ENCODE measurements at regions not wholly inside any gene's neighbourhood (a gene's known extent, or its start where the extent isn't known, plus 50 kb on each side); places are given as distances from the start of the nearest gene placed in this dataset.

DNA sequence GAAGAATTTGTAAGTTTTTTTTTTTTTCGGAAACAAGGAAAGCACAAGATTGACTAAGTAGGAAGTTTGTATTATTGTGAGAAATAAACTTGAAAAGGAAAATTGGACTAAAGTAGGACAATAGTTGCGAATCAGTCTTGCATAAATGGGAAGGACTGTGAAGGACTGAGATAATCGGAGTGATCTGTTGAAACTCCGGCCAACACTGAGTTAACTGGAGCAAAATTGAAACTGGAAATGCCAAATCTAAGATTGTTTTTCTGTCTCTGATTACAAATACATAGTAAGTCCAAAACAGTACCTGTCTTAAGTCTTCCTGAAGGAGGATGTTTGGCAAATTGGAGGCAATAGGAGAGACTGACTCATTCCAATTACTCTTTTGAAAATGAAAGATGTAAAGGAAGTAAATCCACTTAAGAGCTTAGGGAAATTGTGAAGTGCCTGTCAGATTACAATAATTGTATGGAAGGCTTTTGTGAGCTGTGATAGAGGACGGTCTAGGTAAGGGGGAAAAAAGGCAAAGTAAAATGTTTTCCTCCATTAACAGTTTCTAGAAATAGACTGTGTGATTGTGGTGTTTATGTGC is 204.9 kb upstream of the CYRIA start:
- DNase-seq, result no peak

DNA sequence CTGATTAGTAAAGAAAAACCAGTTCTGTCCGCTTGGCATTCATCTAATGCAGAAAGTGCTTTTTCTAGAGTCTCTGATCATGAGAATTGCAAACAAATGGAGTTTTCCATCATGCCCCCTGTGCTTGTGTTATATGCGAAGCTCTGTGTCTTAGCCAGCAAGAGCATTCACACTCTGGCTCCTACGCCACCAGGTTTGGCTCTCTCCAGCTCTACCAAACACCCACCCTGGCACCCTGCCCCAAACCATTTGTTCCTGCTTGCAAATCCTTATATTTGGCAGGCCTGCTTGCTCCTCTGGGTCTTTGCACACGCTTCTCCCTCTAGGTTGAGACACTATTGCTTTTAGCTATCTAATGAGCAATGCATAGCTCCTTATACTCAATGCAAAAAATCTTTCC is 204.1 kb upstream of the CYRIA start:
- DNase-seq, result no peak

DNA sequence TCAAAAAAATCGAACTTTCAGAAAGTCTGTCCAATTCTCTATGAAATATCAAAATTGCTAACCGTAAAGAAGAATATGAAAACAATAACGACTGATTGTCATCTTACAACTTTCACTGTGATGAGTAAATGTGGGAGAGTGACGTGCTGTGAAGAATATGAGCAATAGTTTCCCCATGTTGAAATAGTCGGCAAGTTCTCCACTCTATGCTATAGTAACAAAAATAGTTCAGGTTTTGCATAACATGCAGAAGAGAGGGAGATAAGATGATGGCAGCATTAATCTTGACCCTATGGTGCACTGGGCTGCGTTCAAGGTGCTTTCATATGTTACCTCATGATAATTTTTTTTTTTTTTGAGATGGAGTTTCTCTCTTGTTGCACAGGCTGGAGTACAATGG is 196.8 kb upstream of the CYRIA start:
- DNase-seq, result no peak

DNA sequence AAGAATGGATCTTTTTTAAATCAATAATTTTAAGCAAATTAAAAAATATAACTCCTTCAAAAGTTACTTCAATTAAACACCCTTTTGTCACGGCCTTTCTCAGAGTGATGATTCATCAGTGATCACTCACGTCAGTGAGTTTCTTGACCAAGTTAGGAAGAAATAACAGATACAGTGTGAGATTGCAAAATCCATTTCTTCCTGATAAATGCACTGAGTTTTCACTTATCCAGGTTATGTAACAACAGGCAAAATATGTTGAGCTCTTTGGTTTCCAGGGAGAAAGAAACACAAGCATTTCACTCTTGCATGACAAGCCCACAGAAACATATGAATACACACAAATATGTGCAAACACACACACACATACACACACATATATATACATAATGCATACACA is 195.9 kb upstream of the CYRIA start:
- DNase-seq, result no peak

DNA sequence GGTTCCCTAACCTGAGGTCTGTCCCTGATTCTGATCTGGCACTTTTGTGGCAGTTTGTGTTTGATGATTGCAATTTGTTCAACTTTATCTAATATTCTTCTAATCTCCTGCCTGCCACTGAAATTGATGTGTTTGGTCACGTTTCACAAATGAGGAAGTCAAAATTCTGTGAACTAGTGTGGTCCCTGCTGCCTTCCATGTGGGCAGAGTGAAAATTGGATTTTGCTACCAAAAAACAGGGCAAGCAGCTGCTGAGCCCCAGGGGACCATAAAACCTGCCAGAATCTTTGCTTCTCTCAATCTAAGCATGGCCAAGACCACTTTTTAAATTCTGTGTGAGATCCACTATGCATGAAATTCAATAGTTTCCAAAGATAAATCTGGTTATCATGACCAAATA is 195.5 kb upstream of the CYRIA start:
- DNase-seq, result no peak

DNA sequence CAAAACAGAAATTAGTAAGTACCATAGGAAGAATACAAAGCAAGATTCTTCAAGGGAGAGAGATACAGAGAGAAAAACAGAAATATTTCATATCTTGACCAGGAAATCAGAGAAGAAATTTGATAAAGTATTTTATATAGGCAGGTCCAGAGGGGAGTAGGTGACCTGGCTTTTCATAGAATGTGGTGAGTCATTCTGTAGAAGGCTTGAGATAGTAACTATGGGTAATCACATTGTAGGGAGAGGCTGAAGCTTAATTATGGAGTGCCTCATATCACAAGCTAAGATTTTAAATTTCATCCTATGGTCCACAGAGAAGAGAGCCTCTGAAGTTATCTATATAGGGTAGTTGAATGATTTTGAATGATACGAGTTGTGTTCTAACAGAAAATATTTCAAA is 195.0 kb upstream of the CYRIA start:
- no peak for DNase-seq

DNA sequence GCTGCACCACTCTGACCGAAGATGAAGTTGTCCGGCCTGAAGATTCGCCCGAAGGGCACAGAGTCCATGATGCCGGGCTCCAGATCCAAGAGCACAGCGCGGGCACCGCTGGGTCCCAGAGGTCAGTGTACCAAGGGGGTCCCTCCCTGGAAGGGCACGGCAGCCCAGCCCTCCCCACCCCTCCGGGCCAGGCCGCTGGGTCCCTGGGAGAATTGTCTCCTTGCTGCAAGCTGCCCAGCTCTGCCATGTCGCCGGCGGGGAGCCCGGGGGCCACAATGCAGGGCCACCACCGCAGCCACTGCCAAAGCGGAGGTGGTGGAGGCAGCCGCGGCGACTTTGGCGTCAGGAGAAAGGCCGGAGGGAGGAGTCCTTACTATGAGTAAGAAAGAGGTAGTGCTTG is 189.5 kb upstream of the CYRIA start:
- DNase-seq, result no peak

DNA sequence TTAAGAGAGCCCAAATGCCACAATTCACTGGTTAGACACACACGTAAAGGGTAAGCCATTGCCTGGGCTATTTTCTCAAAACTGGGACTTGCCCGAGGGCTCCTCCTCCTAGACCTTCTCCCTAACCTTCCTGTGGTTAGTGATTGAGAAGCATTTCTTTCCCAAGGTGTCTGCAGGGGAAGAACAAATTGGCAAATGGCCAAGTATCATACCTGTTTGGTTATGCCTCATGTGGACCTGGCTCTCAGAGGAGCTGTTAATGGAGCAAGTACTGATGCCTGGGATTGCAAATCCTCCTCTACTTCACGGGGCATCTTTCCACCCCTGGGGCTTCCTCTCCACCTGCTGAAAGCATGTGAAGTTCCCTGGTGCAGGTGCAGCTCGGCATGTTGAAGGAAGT is 187.5 kb upstream of the CYRIA start:
- no peak for DNase-seq

DNA sequence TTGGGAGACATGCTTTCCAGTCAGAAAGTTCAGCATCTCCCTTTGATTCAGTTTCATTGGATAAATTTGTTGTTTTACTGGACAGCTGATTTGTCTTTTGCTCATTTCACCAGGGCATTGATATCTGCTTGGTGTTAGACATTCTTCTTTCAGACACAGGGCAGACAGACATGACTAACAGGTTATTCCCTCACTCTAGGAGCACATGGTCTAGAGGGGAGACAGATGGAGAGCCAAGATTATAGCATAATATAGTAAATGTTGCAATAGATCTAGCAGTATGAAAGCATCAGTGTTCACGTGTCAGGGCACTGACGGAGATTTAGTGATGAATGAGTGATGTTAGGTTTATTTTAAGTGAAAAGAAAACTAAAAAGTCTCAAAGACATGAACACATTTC is 187.0 kb upstream of the CYRIA start:
- DNase-seq, result no peak

DNA sequence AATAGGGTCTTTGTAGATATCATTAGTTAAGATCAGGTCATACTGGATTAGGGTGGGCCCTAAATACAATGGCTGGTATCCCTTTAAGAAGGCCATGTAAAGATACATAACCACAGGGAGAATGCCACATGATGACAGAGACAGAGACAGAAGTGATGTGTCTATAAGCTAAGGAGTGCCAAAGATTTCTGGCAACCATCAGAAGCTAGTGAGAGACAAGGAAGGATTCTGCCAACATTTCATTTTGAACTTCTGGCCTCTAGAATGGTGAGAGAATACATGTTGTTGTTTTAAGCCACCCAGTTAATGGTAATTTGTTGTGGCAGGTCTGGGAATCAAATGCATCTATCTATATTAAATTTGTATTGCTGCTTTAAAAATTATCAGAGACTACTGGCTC is 185.5 kb upstream of the CYRIA start:
- no peak for DNase-seq

DNA sequence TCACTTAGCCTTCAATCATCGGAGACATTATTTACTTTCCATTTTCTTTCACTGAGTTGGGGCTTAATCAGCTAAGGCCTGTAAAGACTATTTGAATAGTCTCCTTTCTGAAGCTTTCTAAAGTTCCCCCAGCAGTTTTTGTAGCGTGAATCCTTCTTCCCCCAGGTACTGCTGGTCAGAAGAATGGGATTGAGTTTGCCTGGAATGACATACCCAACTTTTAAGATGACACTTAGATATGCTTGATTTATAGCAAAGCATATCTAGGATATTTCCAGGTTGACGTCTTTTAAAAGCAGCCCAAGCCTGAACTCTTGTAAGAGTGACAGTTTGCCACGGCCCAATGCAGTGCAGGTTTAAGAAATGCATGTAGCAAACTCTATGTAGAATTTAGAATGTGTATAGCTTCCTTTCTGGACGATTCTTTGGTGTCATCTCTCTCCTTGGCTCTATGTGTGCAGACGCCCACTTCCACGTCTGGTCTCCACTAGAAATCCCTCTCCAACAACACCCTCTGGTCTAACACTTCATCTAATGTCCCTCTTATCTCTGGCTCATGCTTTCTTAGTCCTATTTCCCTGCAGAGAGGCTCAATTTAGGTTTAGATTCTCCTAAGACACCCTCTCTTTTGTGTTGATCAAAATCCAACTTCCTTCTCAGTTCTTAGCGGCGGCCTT is 175.0 kb upstream of the CYRIA start:
- no peak for DNase-seq

DNA sequence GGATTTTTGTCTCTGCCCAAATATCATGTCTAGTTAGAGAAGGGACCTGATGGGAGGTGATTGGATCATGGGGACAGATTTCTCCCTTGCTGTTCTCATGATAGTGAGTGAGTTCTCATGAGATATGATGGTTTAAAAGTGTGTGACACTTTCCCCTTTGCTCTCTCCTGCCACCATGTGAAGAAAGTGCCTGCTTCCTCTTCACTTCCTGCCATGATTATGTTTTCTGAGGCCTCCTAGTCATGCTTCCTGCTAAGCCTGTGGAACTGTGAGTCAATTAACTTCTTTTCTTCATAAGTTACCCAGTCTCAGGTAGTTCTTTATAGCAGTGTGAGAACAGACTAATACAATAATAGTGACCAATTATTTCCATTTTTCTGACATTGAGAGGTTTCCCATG is 167.3 kb upstream of the CYRIA start:
- DNase-seq, result no peak

DNA sequence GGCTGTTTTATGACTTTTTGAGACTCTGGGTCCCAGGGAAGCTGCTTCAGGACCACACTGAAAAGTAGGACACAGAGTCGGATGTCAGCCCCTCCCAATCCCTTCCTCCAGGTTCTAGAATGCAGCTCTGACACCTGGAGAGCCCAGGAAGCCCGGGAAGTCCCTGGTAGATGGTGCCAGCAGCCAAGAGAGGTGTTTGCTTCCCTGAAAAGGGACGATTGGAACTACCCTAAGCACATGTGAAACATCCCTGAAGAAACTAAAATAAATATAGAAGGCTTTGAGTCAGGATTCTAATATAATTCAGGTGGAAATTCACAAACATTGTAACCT is 163.2 kb upstream of the CYRIA start:
- DNase-seq, result no peak

DNA sequence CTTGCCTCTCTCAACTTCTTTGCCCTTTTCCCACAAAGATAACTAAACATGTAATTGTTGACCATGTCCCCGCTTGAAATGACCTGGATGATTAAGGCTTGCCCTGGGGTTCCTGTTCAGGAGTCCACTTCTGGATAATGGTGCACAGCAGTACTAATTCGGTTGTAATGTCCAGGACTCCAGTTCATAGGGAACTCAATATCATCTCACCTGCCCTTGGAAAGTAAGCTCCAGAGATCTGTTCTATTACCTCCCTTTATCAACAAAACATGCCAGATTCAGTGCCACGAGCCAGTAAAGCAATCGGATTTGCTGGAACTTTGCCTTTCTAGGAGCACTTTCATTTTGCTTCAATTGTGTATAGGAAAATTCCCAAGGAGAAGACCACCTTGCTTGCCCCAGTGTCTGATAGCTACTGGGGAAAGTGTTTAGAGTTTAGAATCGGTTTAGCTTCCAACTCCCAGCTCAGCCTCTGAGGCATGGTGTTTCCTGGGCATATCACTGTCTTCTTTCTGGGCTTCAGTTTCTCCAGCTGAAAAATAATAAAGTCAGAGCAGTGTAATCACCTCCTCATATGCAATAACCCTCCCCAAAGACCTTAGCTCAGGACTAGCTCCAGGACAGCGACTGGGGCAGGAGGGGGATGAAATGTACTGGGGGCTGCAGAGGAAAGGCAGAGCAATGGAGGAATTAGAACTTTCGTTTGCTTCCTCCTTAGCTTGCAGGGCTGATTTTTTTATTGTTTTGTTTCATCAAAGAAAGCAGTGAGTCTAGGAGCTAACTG is 162.6 kb upstream of the CYRIA start:
- no peak for DNase-seq

DNA sequence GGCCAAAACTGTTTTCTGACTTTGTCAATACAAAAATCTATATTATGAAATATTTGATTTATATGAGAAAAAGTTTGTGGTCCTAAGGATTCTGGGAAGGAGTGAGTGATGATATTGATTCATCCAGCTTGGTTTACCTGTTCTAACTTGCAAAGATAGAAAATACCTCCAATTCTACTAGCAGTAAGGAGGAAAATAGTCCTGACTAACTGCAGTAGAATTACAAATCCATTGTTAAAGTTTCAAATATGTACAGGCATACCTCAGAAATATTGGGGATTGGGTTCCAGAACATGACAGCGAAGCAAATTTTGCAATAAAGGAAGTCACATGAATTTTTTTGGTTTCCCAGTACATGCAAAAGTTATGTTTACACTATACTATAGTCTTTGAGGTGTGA is 158.8 kb upstream of the CYRIA start:
- no peak for DNase-seq

DNA sequence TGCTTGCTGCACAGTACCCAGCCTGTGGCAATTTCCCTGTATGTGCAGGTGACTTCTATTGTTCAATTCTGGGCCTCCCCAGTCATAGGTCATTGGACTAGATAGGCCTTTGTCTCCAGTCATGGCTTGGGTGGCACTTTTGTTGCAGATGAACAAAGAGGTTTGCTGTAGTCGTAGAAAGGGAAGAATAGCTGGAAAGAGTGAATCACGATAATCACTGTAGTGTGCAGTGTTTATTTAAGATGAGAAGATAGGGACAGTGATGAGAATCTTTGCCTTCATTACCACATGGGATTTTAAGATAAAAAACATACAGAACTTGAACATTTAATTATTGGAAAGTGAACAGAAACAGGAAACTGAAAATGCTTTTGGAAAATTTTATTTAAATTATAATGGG is 156.1 kb upstream of the CYRIA start:
- DNase-seq, result no peak

DNA sequence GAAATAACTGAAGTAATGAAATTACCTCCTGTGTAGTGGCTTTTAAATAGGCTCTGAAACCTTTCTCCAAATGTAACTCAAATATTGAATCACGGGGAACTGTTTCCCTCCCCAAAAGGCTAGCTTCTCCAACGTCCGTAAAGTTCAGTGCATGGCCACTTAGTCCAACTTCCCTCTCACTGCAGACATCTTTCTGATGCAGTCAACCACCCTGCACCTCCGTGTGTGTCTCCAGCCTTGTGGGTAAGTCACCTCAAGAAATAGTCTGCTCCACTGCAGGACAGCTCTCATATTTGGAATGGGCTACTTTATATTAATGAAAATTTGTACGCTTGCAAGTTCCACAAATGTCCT is 152.5 kb upstream of the CYRIA start:
- DNase-seq, result no peak

DNA sequence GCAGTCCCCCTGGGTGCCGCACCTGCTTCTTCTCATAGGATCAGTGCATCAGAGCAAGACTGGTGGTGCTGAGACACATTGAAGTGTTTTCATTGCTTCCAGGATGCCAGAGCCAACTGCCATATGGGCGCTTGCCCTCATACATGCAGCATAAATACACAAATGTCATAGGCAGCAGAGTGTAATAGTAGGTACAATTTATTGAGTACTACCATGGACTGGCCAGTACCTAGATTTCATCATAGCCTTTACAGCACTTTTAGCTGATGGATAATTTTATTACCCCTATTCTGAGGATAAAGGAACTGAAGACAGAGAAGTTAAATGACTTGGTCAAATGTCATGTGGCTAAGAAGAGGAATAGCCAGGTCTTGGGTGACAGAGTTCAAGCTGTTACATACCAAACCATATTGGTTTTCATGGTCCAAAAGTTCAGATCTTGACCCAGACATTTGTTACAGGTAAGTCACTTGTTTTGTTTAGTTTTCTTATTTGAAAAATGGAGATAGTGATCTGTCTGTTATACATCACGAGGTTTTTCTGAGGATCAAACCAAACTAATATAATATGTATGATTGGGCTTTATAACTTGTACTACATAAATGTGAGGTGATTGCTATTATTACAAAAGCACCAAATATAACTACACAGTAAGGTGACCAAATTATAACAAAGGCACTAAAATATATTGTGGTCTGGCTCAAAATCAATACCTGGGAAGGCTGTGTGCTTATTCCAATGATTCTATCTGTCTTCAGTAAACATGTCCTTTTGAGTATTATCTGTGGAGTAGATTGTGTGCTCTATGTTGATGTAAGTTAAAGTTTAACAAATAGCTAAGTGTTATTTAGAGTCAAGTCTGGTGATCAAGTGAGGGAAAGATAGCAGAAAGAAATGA is 151.9 kb upstream of the CYRIA start:
- DNase-seq, result no peak

DNA sequence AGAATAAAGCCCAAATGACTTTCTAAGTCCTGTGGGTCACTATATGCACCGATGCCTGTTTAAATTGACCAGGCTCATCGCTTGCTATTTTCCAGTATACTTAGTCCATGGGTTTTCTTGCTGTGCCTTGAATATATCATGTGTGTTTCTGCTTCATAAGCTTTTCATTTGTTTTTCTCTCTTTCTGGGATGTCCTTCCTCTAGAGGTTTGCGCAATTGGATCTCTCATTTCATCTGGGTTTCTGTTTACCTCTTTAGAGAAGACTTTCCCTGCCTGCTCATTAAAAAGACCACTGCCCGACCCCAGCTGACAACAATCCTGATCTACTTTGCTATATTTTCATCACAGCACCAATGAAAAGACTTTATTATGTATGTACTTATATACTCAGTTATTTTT is 150.9 kb upstream of the CYRIA start:
- no peak for DNase-seq

DNA sequence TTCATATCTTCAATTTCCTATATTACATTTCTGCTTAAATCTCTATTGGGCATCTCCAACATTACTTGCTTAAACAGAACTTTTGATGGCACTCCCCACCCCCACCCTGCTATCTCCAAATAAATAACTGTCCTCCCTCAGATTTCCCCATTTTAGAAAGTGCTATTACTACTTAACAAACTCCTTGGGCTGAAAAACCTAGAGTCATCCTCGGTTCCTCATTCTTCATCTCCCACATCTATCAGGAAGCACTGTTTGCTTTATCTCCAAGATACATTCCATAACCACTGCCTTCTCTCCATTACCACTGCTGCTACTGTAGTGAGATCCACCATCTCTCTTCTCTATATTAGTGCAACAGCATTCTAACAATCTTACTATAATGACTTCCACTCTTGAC is 150.4 kb upstream of the CYRIA start:
- no peak for DNase-seq

DNA sequence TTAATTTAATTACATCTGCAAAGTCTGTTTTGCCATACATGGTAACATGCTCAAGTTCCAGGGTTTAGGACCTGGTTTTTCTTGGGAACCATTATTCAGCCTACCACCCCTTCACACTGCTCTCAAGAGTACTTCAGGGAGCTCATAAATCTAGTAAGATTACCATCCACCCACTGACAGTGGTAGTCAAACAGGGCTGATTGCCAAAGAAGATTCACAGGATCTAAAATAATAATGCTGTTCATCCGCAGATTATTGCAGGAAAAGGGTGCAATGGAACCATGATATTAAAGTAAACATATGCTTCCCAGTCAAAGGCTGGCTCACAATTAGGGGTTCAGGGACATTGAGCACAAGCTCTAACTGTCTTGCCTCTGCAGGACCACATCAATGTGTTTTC is 148.0 kb upstream of the CYRIA start:
- no peak for DNase-seq

DNA sequence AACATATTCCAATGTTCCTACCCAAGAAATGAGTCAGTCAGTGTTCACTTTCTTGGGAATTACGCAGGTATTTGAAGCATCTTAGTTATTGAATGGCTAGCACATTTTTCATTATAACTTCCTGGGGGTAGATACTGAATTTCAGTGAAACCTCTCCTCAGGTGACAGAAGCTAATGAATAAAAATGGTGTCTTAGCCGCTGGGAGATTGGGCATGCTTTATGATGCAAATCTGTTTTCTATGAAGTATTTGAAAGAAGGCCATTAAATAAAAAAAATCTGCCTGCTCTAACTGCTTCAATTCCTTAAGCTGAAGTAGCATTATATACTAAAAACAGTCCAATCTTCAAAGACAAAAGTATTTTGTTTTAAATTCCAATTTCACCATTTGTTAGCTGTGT is 132.8 kb upstream of the CYRIA start:
- no peak for DNase-seq

DNA sequence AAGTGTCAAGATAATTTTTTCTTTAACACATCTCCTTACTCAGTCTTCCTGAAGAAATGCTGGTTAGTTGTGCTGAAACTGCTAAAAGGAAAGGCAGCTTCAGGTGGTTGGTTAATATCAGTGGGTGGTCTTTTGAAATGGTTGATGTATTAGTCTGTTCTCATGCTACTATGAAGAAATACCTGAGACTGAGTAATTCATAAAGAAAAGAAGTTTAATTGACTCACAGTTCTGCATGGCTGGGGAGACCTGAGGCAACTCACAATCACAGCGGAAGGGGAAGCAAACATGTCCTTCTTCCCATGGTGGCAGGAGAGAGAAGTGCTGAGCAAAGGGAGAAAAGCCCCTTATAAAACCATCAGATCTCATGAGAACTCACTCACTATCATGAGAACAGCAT is 125.9 kb upstream of the CYRIA start:
- no peak for DNase-seq

DNA sequence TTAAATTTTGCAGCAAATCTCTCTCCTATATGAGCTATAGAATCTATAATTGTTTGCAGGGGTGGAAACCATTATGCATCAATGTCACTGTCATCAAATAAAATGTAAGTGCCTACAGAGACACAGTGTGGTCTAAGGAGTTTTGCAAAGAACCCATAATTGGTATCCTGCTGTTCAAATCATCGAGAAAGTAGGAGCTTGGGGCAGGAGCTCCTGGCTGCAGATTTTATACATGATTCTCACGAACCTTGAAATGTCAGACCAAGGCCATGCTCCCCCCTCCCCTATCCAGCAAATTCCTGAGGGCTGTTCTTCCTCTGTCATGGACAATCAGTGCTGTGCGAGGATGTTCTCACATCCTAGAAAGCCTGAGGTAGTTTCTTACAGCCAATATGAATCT is 119.5 kb upstream of the CYRIA start:
- no peak for DNase-seq

Data from CD4-positive, alpha-beta T cell treated with Interleukin-15 for 1 hour (primary cell).